ENCODE measurements at regions not wholly inside any gene's neighbourhood (a gene's known extent, or its start where the extent isn't known, plus 50 kb on each side); places are given as distances from the start of the nearest gene placed in this dataset.
"Not testable (repeated sequence)": the region's sequence is repeated elsewhere in the genome, so short reads cannot be mapped to it uniquely, and the experiment has no call there.

DNA sequence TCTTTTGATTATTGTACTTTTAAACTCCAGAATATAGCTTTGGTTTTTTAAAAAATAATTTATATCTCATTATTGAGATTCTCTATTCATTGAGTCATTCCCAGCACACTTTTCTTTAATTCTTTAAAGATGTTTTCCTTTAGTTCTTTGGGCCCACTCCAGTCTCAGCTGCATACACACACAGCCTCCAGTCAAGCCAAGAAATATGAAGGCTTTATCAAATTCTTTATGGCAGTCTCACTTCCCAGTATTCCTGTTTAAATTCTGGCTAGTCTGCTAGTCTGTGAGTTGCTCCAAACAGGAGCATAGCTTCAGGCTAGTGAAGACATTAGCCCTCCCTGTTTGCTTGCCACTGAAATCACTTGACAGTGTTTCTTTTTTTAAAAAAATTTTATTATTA is 61.2 kb downstream of the CRP start:
- no peaks in the 10 kb centered on the region for H3K36me3 ChIP-seq
- H3K4me3 ChIP-seq, result no peak overlapping the region
- intact Hi-C loops (cut with DNase I), result no loop called here
- DNase-seq, result no peak
- TF ChIP-seq, protein P1, sequence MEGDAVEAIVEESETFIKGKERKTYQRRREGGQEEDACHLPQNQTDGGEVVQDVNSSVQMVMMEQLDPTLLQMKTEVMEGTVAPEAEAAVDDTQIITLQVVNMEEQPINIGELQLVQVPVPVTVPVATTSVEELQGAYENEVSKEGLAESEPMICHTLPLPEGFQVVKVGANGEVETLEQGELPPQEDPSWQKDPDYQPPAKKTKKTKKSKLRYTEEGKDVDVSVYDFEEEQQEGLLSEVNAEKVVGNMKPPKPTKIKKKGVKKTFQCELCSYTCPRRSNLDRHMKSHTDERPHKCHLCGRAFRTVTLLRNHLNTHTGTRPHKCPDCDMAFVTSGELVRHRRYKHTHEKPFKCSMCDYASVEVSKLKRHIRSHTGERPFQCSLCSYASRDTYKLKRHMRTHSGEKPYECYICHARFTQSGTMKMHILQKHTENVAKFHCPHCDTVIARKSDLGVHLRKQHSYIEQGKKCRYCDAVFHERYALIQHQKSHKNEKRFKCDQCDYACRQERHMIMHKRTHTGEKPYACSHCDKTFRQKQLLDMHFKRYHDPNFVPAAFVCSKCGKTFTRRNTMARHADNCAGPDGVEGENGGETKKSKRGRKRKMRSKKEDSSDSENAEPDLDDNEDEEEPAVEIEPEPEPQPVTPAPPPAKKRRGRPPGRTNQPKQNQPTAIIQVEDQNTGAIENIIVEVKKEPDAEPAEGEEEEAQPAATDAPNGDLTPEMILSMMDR (IDR thresholded peaks at IDR 0.05), result no peak
- H3K9me3 ChIP-seq, result no peaks in the 10 kb centered on the region
- no peaks in the 10 kb centered on the region for H3K4me1 ChIP-seq
- no peak for ATAC-seq
- no peak overlapping the region for H3K27ac ChIP-seq
- H3K27me3 ChIP-seq, result no peaks in the 10 kb centered on the region

DNA sequence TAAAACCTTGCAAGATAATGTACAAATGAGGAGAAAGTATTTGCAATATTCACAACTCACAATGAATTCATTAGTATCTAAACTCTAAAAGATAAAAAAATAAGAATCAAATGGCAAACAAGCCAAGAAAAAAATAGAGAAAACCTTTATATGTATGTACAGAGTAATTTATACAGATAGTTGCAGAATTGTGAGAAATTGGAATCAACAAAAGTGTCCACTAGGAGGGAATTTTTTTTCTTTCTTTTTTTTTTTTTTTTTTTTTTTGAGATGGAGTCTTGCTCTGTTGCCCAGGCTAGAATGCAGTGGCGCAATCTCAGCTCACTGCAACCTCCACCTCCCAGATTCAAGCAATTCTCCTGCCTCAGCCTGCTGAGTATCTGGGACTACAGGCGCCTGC is 56.9 kb downstream of the CRP start:
- WGBS, 2 donors, result 93 to 95% methylated on average over 2 of the region's 2 CpGs
- H3K4me3 ChIP-seq; H3K4me1 ChIP-seq; H3K27me3 ChIP-seq; intact Hi-C loops (cut with DNase I); ATAC-seq; H3K36me3 ChIP-seq; H3K27ac ChIP-seq; DNase-seq: not testable (repeated sequence)
- peaks cover 0 to 13% (median 0%) of the 10 kb centered on the region in 11 donors for H3K9me3 ChIP-seq
